Eye (tissue), 1 donor: ENCODE measurements at regions not wholly inside any gene's neighbourhood (a gene's known extent, or its start where the extent isn't known, plus 50 kb on each side); places are given as distances from the start of the nearest gene placed in this dataset.
"Not testable (repeated sequence)": the region's sequence is repeated elsewhere in the genome, so short reads cannot be mapped to it uniquely, and the experiment has no call there.

Source experiments
- DNase-seq: peaks from one replicate; pipeline ENCODE4 v3.0.0-alpha.2; 2015

DNA sequence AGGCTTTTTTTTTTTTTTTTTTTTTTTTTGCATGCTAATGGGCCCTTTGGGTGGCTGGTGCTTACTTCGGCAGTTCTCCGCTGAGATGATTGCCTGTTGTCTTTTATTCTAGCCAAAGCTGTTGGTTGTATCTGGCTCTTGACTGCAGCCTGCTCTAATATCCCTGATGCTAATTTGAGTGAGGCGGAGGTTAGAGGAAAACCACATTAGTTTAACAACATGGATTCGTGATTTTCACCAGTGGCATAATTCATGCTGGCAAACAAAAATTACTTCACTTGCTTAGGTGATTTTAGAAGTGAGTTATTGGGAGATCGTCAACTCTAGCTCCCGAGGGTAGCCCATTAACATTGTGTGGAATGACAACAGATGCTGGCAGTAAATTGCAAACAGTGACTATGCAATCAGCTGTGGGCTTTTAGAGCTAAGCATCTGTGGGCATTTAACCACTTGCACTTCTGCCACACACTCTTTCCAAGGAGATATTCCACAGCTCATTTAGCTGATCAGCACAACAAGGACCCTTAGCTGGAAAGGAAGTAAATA lies 97.6 kb upstream of the ZDHHC17 start:
- peak; percentile 52 for DNase-seq

DNA sequence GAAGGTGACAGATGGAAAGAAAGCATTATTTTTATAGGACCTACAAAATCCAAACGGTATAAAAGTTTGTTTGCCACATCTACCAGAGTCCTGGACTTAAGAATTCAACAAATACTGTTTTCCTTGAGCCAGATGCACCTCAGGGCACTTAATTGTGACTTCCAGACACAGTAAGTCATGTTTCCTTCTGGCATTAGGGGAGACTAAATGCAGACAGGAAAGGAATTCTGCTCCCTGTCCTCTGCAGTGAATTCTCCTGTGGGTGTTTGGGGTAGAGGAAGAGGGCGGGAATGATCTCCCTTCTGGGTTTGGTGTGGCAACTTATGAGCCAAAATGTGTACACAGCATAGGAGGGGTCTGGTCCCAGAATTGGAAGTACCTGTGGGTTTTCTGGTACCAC lies 93.9 kb upstream of the ZDHHC17 start:
- DNase-seq, result no peak

DNA sequence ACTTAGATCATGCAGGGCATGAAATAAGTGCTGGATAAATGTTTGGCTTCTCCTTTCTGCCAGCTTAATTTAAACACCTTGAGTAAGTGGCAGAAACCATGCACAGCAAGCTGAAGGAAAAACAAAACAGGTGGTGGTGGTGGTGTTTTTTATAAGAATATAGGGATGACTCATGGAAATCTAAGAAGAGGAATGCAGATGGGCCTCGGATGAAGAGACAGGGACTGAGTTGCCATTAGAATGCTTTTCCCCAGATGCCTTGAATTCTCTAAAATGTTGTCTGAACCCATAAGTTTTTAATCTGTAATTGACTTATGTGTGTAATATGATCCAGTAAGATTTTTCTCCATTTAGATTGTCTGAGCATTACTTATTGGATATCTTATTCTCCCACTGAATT lies 93.1 kb upstream of the ZDHHC17 start:
- no peak for DNase-seq

DNA sequence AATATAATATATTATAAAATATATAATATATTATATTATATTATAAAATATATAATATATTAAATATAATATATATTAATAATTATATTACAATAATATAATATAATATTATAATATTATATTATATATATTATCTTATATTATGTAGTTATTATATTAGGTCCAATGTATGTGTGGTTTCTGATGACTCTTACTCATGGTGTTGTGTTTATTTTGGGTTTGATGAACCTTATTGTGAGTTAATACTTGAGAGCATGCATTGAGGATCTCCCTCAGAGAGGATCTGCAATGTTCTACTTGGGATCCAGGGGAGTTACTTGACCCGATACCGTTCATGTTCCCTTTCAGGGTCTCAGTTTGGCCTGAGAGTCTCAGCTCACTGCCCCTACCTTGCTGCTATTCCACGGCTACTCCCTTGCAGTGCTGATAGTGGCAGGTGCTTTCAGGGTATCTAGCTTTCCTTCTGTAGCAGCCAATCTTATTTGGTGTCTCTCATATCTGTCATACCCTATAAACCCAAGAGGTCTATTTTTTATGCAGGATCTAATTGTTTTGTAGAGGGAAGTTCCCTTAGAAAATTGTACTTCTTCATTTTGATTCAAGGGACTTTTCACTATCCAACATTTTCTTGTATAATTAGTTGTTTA lies 89.1 kb upstream of the ZDHHC17 start:
- peak; percentile 13 for DNase-seq

DNA sequence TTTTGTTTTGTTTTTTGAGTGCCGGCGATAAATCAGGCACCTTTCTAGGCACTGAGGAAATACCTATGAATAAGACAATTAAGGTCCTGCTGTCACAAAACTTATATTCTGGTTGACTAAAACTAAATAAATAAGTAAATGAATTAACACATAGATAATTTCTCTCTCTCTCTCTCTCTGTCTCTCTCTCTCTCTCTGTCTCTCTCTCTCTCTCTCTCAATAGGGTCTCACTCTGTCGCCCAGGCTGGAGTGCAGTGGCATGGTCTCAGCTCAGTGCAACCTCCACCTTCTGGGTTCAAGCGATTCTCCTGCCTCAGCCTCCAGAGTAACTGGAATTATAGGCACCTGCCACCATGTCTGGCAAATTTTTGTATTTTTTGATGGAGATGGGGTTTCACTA lies 87.7 kb upstream of the ZDHHC17 start:
- DNase-seq, result not testable (repeated sequence)

DNA sequence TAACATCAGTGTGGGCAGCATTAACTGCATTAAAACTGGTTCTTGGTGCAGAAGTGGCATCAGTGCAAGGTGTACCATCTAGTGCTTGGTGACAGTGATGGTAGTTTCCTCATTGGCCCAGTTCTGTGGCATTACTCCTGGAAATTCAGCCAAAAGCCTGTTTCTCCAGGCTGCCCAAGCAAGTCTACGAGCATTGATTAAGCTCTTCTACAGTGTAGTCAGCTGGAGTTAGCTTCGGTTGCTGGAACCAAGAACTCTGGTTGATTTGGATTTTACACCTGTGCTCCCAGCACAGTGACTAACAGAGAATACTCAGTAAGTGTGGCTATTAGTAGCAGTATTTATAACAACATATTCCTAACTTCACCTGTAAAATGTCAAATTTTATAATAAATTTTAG lies 84.9 kb upstream of the ZDHHC17 start:
- no peak for DNase-seq

DNA sequence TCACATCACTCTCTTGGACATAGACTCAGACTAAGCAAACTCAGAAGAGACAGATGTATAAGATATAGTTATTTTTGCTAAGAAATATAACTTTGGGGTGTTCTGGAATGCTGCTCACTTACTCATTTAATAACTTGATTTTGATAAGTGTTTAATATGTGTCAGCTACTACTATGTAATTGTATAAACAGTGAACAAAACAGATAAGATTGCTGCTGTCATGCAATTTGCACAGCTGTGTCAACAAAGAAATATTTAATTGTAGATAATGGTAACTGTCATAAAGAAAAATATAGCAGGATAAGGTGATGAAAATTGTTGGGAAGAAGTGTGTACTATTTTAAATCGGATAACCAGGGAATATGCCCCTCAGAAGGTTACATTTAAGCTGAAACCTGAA lies 84.1 kb upstream of the ZDHHC17 start:
- no peak for DNase-seq

DNA sequence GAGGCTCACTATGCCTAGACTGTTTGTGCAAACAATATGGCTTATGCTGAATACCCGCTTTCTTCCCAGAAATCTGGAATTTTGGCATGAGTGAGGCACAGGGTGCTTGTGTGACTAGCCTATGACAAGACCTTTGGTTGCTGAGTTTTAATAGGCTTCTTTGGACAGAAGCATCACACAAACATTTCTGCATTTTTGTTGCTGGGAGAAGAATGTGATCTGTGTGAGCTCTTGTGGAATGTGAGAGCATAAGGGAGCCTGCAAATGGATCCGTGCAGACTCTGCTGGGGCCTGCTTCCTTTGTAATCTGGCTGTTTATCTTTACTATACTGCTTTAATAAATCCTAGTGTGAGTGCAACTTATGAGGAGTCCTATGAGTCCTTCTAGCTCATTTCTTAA lies 83.0 kb upstream of the ZDHHC17 start:
- DNase-seq, result no peak

DNA sequence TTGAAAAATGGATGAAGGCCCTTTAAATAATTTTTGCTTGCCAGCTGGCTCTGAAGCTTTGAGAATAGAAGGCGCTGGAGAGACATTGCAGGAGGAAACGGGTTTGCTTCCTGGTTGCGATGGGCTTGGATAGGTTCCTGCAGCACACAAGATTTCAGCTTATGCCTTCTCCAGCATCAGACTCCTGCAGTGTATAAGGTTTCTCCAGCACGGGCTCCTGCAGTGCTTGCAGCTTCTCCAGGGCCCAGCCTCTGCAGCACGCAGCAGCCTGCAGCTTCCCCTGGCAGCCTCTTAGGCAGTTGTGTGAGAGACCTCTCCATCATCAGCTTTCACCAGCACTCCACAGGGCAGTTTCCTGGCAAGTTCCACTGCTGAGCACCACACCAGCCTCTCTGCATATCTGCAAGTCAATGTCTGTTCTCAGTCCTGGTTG lies 78.7 kb upstream of the ZDHHC17 start:
- peak; percentile 51 for DNase-seq

DNA sequence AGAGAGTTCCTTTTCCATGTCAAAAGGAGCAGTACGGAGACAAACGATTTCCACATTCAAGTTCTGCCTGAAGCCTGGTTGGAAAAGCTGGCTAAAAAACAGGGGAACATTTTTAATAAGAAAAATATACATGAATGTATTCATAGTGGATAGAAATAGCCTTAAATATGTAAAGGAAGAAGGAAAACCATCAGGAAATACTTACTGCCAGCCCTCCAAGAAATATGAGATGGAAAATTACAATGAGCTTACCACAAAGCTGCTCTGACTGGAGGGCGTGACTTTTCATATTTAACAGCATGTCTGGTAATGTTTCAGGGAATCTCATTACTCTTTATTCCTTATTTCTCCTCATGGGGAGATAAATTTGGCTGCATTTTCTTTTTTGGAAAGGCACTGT lies 75.9 kb upstream of the ZDHHC17 start:
- peak; percentile 59 for DNase-seq

DNA sequence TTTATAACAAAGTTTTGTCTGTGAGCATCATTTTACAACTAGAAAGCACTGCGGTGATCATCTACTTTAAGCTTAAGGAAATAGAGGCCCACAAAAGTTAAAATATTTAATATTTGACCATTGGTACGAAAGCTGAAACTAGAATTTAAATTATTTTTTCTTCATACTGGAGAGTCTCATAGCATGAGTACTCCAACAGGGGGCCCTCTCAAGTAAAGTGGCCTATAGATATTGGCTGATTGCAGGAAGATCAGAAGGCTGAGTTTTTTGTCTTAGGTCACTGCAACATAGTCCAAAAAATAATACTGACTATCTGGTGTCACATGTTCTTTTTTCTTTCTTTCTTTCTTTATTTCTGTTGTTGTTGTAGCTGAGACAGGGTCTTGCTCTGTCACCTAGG lies 75.3 kb upstream of the ZDHHC17 start:
- no peak for DNase-seq

DNA sequence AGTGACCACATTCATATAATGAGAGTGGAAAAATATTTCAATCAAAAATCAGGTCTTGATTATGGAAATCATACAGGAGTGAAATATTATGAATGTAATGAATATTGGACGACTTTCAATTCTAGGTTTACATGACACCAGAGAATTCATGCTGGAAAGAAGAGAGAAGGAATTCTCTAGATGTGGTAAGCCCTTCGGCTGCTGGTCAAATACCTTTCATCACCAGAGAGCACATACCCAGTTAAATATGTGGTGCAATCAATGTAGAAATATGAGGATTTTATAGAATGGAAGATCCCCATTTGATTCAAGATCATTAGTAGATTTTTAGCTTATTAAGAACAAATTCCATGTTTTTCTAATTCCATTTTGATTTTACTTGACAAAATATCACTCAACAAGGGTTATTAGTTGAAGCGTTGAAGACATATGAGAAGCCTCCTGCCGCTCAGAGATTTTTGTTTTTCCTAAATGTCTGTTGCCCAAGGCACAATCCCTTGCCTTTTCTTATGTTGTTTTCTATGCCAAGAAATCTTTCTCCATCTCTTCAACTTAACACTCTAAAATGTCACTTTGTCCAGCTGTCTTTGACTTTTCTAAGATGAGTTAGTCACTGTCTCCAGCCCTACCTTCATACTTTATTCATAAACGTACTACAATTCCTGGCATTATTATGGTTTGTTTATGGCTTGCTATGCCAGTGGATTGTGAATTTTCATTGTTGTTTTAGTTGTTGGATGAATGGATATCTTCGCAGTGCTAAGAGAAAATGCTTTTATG lies 72.8 kb upstream of the ZDHHC17 start:
- DNase-seq, result no peak

DNA sequence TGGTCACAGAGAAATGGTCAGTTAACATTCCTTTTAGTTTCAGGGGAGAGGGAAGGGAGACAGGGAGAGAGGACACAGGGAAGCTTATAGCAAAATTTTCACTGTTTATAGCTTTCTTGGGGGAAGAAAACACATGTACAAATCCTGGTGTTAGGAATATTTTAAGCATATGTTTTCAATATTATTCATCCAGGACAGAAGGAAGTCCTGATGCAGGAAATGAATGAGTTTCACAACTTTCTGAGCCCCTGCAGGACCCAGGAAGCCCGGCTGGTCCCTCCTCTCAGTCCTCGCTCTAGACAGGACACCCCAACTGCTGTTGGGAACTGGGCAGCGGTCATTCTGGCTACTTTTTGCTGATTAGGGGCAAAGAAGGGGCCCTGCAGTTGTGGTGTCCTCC lies 71.1 kb upstream of the ZDHHC17 start:
- no peak for DNase-seq

DNA sequence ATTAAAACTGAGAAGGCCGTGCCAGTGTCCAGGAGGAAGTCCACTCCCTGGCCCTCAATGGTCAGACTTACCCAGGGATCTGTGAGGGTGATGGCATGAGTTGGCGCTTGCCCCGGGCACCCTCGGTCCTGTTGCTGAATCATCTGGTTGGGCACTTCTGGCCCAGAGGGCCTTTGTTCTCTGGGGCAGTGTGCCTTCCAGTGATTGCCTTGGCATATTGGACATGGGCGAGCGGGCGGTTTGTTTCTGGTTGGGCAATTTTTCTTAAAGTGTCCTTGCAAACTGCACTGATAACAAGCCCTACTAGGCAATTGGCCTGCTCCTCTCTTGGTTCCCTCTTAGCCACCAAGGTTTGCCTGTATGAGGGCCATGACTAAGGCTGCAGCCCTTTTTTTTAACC lies 69.5 kb upstream of the ZDHHC17 start:
- no peak for DNase-seq

DNA sequence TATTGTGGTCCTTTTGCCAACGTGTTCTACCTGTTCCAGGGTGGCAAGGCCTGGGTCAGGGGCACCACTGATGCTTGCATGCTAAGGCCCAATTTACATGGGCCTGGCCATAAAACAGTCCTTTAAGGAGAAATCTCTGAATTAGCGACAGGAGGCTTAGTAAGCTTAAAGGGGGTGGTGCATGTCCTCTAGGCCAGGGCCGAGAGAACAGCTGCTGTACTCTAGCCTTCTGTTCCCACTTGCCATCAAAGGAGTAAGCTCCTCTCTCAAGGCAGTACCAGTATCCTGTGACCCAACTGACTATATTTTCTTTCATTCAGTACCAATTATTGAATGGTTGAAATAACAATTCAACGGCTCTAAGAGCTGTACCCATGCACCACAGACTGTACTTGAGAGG lies 67.7 kb upstream of the ZDHHC17 start:
- DNase-seq, result no peak

DNA sequence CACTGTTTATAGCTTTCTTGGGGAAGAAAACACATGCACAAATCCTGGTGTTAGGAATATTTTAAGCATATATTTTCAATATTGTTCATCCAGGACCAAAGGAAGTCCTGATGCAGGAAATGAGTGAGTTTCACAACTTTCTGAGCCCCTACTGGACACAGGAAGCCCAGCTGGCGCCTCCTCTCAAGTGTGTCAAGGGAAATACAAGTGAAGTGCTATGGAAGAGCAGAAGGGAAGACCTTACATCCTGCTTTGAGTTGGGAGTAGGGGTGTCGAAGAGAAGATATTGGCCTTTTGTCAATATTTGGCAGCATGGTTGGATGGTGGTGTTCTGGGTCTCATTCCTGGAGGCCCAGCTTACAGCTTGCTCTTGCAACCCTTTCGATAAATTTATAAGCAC lies 66.1 kb upstream of the ZDHHC17 start:
- DNase-seq, result no peak

DNA sequence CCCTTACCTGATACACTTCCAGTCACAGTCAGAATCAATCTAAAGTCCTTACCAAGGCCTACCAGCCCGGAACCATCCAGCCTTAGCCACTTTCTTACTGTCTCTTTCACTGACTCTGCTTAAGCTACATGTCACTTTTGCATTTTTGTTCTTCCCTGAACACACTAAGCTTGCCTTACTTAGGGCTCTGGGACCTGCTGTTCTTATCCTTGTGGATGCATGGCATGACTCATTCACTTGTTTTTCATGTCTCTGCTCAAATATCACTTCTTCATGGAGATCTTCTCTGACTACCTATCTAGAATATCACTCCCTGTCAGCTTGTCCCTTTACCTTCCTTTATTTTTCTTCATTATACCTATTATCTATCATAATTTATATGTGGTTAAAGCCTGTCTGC lies 65.6 kb upstream of the ZDHHC17 start:
- no peak for DNase-seq

DNA sequence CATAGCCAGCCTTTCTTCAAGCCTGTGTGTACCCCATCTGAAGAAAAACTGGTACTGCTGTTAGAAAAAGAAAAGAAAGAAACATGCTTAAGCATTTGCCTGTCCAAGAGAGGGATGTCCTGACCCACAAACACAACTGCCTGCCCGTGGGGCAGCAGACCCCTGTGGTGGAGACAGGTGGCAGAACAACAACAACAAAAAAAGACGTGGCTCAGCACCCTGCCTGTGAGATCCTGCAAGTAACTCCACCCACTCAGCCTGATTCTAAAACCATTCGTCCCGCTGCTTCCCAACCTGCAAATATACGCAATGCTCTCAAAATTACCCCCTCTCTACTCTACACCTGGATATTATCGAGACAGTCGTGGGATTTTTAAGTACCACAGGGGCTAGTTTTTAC lies 64.9 kb upstream of the ZDHHC17 start:
- DNase-seq, result no peak

DNA sequence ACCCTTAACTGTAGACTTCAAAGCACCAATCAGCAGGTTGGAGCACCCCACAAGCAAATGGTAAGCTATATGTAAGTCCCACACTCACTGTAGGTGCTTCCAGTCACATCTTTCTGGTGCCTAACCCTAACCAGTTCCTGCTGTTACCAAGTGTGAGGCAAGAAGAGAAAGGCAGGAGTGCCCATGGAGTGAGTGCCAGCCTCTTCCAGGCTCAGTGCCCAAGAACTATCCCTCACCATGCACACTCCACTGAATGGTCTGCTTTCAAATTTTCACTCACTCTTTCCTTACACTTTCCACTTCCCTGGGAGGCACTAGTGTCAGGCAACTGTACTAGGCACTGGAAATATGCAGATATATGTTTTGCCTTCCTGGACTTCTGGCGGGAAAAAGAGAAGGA lies 62.2 kb upstream of the ZDHHC17 start:
- DNase-seq, result no peak

DNA sequence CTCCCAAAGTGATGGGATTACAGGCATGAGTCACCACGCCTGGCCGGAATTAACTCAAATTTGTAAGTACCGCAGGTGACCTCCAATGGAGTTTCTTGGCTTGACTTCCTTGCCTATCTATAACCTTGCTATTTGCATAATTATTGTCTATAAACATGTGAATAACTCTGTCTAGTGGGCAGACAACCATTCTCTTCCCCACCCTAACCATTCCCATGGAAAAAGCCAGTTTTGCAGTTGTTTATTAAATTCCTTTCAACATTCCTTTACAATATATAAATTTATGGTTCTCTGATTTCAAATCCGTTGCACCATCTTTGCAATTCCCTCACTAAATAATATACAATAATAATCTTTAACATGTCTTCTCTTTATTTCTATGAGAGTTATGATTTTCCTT lies 61.0 kb upstream of the ZDHHC17 start:
- no peak for DNase-seq

DNA sequence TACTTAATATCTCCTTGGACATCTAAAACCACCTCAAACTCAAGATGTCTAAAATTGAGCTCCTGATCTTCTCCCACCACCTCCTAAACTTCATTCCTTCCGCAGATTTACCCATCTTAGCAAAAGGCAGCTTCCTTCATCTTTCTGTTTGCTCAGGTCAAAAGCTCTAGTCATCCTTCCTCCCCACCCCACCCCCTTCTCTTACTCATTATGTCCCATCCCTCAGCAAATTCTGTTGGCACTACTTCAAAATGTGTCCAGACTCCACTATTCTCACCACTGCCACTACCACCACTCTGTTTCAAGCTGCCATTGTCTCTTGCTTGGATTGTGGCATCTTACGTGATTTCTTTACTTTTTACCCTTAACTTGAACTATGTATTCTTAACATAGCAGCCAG lies 59.2 kb upstream of the ZDHHC17 start:
- no peak for DNase-seq

DNA sequence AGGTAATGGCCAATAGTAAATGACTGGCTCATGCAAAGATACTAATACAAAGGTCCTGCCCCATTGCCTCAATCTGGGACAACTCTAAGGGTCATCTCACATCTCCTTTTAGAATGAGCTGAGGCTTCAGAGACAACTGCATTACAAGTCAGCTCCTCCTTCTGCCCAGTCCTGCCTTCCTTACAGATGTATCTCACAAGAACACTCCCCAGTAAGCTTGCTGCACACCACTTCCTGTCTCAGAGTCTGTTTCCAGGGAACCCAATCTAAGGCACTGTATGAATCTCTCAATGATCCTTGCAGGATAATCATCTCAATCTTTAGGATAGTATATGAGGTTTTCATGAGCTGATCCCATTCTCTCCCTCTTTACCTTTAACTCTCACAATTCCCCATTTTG lies 57.8 kb upstream of the ZDHHC17 start:
- no peak for DNase-seq

DNA sequence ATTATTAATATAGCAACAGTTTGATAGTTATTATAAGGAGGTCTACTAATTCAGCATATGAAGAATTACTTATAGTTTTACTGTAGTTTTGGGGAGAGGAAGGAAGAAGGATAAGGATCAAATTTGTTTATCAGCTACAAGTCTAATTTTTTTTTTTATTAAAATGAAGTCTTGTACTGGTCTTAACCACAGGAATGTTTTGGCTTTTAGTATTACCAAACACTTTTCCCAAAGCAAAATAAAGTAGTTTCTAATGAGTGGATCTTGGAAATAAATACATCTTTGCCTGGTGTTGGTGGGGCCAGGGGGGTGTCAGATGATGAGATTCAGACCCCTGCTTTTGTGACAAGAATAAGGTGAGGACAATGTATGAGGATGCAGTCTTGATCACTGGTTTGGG lies 57.2 kb upstream of the ZDHHC17 start:
- no peak for DNase-seq

DNA sequence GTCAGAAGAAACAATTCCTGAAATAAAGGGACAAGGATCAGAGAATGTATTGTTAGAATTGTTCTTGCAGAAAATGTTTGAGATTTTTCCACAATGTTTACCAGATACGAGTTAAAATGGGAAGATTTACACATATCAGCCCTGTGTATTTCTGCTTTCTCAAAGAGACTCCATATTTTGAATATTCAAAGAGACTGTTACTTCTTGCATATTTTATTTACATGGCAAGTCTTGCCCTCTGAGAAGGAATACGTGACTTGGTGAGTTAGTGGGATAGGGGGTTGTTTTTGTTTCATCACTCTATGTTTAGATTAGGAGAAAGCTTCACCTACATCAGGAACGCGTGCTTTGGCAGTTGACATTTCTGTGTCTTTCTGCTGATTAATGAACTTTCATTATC lies 56.1 kb upstream of the ZDHHC17 start:
- DNase-seq, result no peak

DNA sequence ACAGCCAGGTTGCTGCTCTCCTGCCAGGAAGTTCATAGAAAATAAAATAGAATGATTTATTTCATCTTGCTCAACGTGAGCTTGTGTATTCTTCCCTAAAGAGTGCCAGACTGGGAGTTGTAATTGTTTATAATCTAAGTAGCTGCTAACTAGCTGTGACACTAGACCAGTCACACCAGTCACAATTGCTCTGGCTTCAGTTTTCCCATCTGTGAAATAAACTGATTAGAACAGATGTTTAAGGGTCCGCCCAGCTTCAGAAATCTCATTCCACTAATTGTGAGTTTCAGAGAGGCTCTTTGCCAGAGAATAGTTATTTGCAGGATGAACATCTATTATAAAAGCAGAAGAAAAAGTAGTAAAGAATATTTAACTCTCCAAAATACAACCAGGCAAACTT lies 55.6 kb upstream of the ZDHHC17 start:
- no peak for DNase-seq
